ENCODE measurements at regions not wholly inside any gene's neighbourhood (a gene's known extent, or its start where the extent isn't known, plus 50 kb on each side); places are given as distances from the start of the nearest gene placed in this dataset.

DNA sequence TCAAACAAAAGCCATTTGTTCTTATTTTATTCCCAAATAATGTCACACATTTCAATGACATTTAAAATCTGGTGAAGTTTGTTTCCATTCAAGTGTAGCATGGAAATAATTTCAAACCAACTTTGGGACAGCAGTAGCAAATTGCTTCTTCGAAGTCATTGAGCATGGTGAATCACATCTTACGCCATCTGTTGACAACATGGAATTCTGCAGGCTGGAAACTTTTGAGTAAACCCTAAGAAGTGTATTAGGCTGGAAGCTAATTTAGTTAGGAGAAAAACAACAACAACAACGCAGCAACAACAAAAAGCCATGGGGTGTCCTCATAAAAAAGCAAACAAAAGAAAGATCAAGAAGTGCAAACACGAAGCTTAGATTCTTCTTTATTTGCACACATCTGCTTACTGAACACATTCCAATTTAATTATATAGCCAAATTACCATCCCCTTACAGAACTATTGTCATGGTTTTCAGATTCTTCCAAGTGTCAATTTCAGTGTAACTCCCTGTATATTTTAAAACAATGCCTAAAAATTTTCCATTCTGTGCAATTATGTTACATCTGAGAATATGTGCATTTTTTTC lies 659.0 kb upstream of the CDH7 start:
- no peaks in the 10 kb centered on the region for H3K9me2 ChIP-seq (ENCODE audit: insufficient read depth, low read length)
- H2AFZ ChIP-seq (ENCODE audit: low read depth, low read length) = no peak overlapping the region
- no peaks in the 10 kb centered on the region for H3K36me3 ChIP-seq (ENCODE audit: insufficient read depth, low read length)
- no peaks in the 10 kb centered on the region for H3K27me3 ChIP-seq (ENCODE audit: insufficient read depth, low read depth, low read length)
- H3K4me3 ChIP-seq (ENCODE audit: low read length) = no peak overlapping the region
- H3K4me2 ChIP-seq (ENCODE audit: low read length) = no peak overlapping the region
- peak; percentile 67 for TF ChIP-seq SMC3 (conservative IDR thresholded peaks at IDR 0.05; ENCODE audit: poor library complexity)
- TF ChIP-seq TAF1 (IDR thresholded peaks at IDR 0.05; ENCODE audit: low read depth) = no peak
- TF ChIP-seq CTCF (IDR thresholded peaks at IDR 0.05; ENCODE audit: poor library complexity, severe bottlenecking) = peak; percentile 66
- TF ChIP-seq RAD21 (conservative IDR thresholded peaks at IDR 0.05) = peak; percentile 61
- no peaks in the 10 kb centered on the region for H4K20me1 ChIP-seq (ENCODE audit: insufficient read depth)
- H3K9me3 ChIP-seq (ENCODE audit: low read length) = no peaks in the 10 kb centered on the region
- no peaks in the 10 kb centered on the region for H3F3A ChIP-seq (ENCODE audit: insufficient read depth, low read length, poor library complexity, severe bottlenecking)
- no peaks in the 10 kb centered on the region for H3K79me2 ChIP-seq (replicated peaks; ENCODE audit: insufficient read depth, low read length)
- H3K27ac ChIP-seq (ENCODE audit: low read length) = no peak overlapping the region
- H3K9ac ChIP-seq (ENCODE audit: low read length) = no peak overlapping the region

DNA sequence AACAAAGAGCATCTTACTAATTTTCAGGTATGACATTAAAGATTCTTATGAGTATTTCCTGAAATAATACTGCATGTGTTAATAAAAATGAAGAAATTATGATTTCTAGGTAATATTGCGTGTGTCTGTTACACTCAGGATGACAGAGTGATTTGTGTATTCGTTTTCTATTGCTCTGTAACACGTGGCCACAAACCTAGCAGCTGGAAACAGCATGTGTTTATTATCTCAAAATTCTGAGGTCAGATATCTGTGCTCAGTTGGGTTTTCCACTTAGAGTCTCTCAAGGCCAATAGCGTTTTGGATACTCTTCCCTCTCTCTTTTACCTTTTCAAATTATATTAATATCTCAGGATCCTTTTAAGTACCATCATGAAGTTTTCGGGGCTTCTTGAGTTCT lies 667.9 kb upstream of the CDH7 start:
- H3F3A ChIP-seq (ENCODE audit: insufficient read depth, low read length, poor library complexity, severe bottlenecking) = no peaks in the 10 kb centered on the region
- no peaks in the 10 kb centered on the region for H3K36me3 ChIP-seq (ENCODE audit: insufficient read depth, low read length)
- H3K9ac ChIP-seq (ENCODE audit: low read length) = no peak overlapping the region
- H3K9me2 ChIP-seq (ENCODE audit: insufficient read depth, low read length) = no peaks in the 10 kb centered on the region
- no peaks in the 10 kb centered on the region for H3K9me3 ChIP-seq (ENCODE audit: low read length)
- no peaks in the 10 kb centered on the region for H4K20me1 ChIP-seq (ENCODE audit: insufficient read depth)
- no peak overlapping the region for H3K27ac ChIP-seq (ENCODE audit: low read length)
- no peaks in the 10 kb centered on the region for H3K79me2 ChIP-seq (replicated peaks; ENCODE audit: insufficient read depth, low read length)
- no peak overlapping the region for H3K4me3 ChIP-seq (ENCODE audit: low read length)
- H3K27me3 ChIP-seq (ENCODE audit: insufficient read depth, low read depth, low read length) = no peaks in the 10 kb centered on the region
- no peak for TF ChIP-seq EP300 (conservative IDR thresholded peaks at IDR 0.05; ENCODE audit: poor library complexity, severe bottlenecking)
- TF ChIP-seq RAD21 (conservative IDR thresholded peaks at IDR 0.05) = no peak
- no peak for TF ChIP-seq MXI1 (conservative IDR thresholded peaks at IDR 0.05; ENCODE audit: poor library complexity, severe bottlenecking)
- TF ChIP-seq SMC3 (conservative IDR thresholded peaks at IDR 0.05; ENCODE audit: poor library complexity) = no peak
- TF ChIP-seq POLR2AphosphoS5 (IDR thresholded peaks at IDR 0.05) = no peak
- no peak for TF ChIP-seq REST (IDR thresholded peaks at IDR 0.05; ENCODE audit: borderline replicate concordance)
- TF ChIP-seq CTCF (IDR thresholded peaks at IDR 0.05; ENCODE audit: poor library complexity, severe bottlenecking) = no peak
- no peak for TF ChIP-seq EZH2 (IDR thresholded peaks at IDR 0.05; ENCODE audit: borderline replicate concordance, insufficient read depth, low read length, poor library complexity, severe bottlenecking)
- no peak for TF ChIP-seq TAF1 (IDR thresholded peaks at IDR 0.05; ENCODE audit: low read depth)
- no peak overlapping the region for H2AFZ ChIP-seq (ENCODE audit: low read depth, low read length)
- H3K4me2 ChIP-seq (ENCODE audit: low read length) = no peak overlapping the region

Measured in neural cell (in vitro differentiated cells).